ENCODE measurements at regions not wholly inside any gene's neighbourhood (a gene's known extent, or its start where the extent isn't known, plus 50 kb on each side); places are given as distances from the start of the nearest gene placed in this dataset.

DNA sequence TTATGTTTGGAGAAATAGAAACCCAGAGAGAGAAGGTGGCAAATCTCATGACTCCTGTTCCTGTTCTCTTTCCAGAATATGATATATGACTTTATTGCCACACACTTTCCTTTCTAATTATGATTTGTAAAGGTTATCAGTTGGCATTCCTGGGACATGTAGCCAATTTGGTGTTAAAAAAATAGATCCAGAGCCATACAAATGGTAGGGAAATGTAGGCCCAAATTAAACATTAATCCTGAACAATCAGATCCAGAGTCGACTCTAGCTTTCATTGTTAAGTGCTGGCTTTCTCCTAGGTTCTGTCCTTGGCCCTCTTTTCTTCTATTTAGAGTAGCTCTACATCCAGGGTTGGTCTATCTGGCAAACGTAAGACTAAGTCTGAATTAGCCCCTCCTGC lies 69.8 kb upstream of the LONRF3 start:
- no peak for DNase-seq (ENCODE audit: low read depth)
- TF ChIP-seq, protein P1, sequence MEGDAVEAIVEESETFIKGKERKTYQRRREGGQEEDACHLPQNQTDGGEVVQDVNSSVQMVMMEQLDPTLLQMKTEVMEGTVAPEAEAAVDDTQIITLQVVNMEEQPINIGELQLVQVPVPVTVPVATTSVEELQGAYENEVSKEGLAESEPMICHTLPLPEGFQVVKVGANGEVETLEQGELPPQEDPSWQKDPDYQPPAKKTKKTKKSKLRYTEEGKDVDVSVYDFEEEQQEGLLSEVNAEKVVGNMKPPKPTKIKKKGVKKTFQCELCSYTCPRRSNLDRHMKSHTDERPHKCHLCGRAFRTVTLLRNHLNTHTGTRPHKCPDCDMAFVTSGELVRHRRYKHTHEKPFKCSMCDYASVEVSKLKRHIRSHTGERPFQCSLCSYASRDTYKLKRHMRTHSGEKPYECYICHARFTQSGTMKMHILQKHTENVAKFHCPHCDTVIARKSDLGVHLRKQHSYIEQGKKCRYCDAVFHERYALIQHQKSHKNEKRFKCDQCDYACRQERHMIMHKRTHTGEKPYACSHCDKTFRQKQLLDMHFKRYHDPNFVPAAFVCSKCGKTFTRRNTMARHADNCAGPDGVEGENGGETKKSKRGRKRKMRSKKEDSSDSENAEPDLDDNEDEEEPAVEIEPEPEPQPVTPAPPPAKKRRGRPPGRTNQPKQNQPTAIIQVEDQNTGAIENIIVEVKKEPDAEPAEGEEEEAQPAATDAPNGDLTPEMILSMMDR (IDR thresholded peaks at IDR 0.05; ENCODE audit: low read depth, low read length, missing control alignments) = no peak
- H3K4me3 ChIP-seq (ENCODE audit: low read depth, low read length) = no peak overlapping the region

All from GM12864 (cell line).